ENCODE measurements at regions not wholly inside any gene's neighbourhood (a gene's known extent, or its start where the extent isn't known, plus 50 kb on each side); places are given as distances from the start of the nearest gene placed in this dataset.

- Mint-ChIP-seq H3K36me3 (ENCODE audit: low read depth, unreplicated experiment) (peaks cover 10% of the 10 kb centered on the region), H3K4me1 (ENCODE audit: unreplicated experiment) (peaks cover 11% of the 10 kb centered on the region), H3K9me3 (ENCODE audit: unreplicated experiment) (peaks cover 11% of the 10 kb centered on the region), H3K27ac (ENCODE audit: unreplicated experiment) (no peak overlapping the region), H3K4me3 (ENCODE audit: unreplicated experiment) (no peak overlapping the region), H3K27me3 (ENCODE audit: unreplicated experiment) (peaks cover 2% of the 10 kb centered on the region)
- no peak for DNase-seq (ENCODE audit: low spot score)
- no peak for TF ChIP-seq CTCF (IDR thresholded peaks at IDR 0.05; ENCODE audit: unreplicated experiment)
These were observed 122.7 kb upstream of the NFIA start for GRCh38 chr1:60959701-60960100.

- Mint-ChIP-seq H3K27ac (ENCODE audit: unreplicated experiment) (no peak overlapping the region), H3K36me3 (ENCODE audit: low read depth, unreplicated experiment) (peaks cover under 1% of the 10 kb centered on the region), H3K9me3 (ENCODE audit: unreplicated experiment) (no peaks in the 10 kb centered on the region), H3K27me3 (ENCODE audit: unreplicated experiment) (no peaks in the 10 kb centered on the region), H3K4me3 (ENCODE audit: unreplicated experiment) (no peak overlapping the region), H3K4me1 (ENCODE audit: unreplicated experiment) (peaks cover 12% of the 10 kb centered on the region)
- DNase-seq (ENCODE audit: low spot score): no peak
- TF ChIP-seq CTCF (IDR thresholded peaks at IDR 0.05; ENCODE audit: unreplicated experiment): no peak
These were observed 124.4 kb upstream of the NFIA start for GRCh38 chr1:60958001-60958400.

GRCh38 chr1:60956520-60956919, 125.8 kb upstream of the NFIA start:
- no peak for DNase-seq (ENCODE audit: low spot score)
- H3K27me3 Mint-ChIP-seq (ENCODE audit: unreplicated experiment): no peaks in the 10 kb centered on the region
- no peak overlapping the region for H3K4me3 Mint-ChIP-seq (ENCODE audit: unreplicated experiment)
- no peak for TF ChIP-seq CTCF (IDR thresholded peaks at IDR 0.05; ENCODE audit: unreplicated experiment)
- H3K4me1 Mint-ChIP-seq (ENCODE audit: unreplicated experiment): peaks cover 22% of the 10 kb centered on the region
- no peak overlapping the region for H3K27ac Mint-ChIP-seq (ENCODE audit: unreplicated experiment)
- no peaks in the 10 kb centered on the region for H3K36me3 Mint-ChIP-seq (ENCODE audit: low read depth, unreplicated experiment)
- H3K9me3 Mint-ChIP-seq (ENCODE audit: unreplicated experiment): no peaks in the 10 kb centered on the region

GRCh38 chr1:60952612-60953111, 129.7 kb upstream of the NFIA start:
- Mint-ChIP-seq H3K9me3 (ENCODE audit: unreplicated experiment) (no peaks in the 10 kb centered on the region), H3K36me3 (ENCODE audit: low read depth, unreplicated experiment) (no peaks in the 10 kb centered on the region), H3K27ac (ENCODE audit: unreplicated experiment) (peak overlapping the region; percentile 33), H3K27me3 (ENCODE audit: unreplicated experiment) (no peaks in the 10 kb centered on the region), H3K4me1 (ENCODE audit: unreplicated experiment) (peaks cover 41% of the 10 kb centered on the region), H3K4me3 (ENCODE audit: unreplicated experiment) (no peak overlapping the region)
- TF ChIP-seq CTCF (IDR thresholded peaks at IDR 0.05; ENCODE audit: unreplicated experiment): no peak
- DNase-seq (ENCODE audit: low spot score): no peak

GRCh38 chr1:60950224-60951063, 131.9 kb upstream of the NFIA start:
- no peak for DNase-seq (ENCODE audit: low spot score)
- Mint-ChIP-seq H3K4me3 (ENCODE audit: unreplicated experiment) (no peak overlapping the region), H3K9me3 (ENCODE audit: unreplicated experiment) (no peaks in the 10 kb centered on the region), H3K27me3 (ENCODE audit: unreplicated experiment) (no peaks in the 10 kb centered on the region), H3K4me1 (ENCODE audit: unreplicated experiment) (peaks cover 49% of the 10 kb centered on the region), H3K27ac (ENCODE audit: unreplicated experiment) (no peak overlapping the region), H3K36me3 (ENCODE audit: low read depth, unreplicated experiment) (no peaks in the 10 kb centered on the region)
- no peak for TF ChIP-seq CTCF (IDR thresholded peaks at IDR 0.05; ENCODE audit: unreplicated experiment)

Measured in endothelial cell (in vitro differentiated cells).